Transverse colon (tissue), 4 donors: ENCODE measurements at regions not wholly inside any gene's neighbourhood (a gene's known extent, or its start where the extent isn't known, plus 50 kb on each side); places are given as distances from the start of the nearest gene placed in this dataset.

ENCODE experiments used
- CTCF ChIP-seq, 5 experiments: fragments of 200-600 bp in 3 of 5; fragments of 450-650 bp in 2 of 5; sonication (generic) in 3 of 5; IDR thresholded peaks; 1 replicate in 2 of 5; 2 replicates in 3 of 5; pipeline ENCODE4 v1.5.1; 2016 to 2017; ENCODE audit warnings: antibody characterized with exemption in 5 of 5, inconsistent platforms in 3 of 5, mild to moderate bottlenecking in 2 of 5, moderate library complexity in 1 of 5
- EP300 ChIP-seq: sonication (generic); formaldehyde crosslinking; IDR thresholded peaks from one replicate; pipeline ENCODE4 v1.6.1; 2017; ENCODE audit warnings: antibody characterized with exemption, low read depth
- POLR2A ChIP-seq: fragments of 450-650 bp; IDR thresholded peaks from one replicate; pipeline ENCODE4 v1.6.1; 2016; ENCODE audit warnings: antibody characterized with exemption, mild to moderate bottlenecking, moderate library complexity
- POLR2AphosphoS5 ChIP-seq, 3 donors: sonication (generic); formaldehyde crosslinking; IDR thresholded peaks; one replicate each; pipeline ENCODE4 v1.6.1; 2016; ENCODE audit warnings: antibody characterized with exemption in 3 of 3

DNA sequence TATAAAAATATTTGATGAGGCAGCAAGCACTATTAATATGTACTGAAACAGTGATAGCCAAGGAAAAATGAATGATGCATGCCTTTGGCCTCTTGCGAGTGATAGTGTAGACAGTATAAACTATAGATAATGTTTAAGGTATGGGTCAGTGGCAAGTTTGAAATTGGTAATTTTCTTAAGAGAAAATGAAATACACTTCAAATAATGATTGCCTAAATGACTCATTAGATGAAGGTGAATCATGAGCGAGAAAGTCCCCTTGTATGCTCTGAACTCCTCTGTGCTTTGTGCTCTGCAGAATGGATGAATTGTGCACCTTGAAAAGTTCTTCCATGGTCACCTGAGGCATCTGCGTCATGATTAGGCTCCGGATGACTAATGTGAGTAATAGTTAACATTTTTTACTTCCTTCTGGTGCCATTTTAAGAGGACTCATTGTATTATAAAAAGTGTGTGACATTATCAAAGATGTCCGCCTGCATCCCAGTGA lies 84.9 kb upstream of the RTL1 start:
- TF ChIP-seq POLR2AphosphoS5 (IDR thresholded peaks at IDR 0.05) (no peak), POLR2A (no peak), CTCF (IDR thresholded peaks at IDR 0.05) (no peak), EP300 (no peak)
